Sciatic nerve (tissue), 2 donors: ENCODE measurements at regions not wholly inside any gene's neighbourhood (a gene's known extent, or its start where the extent isn't known, plus 50 kb on each side); places are given as distances from the start of the nearest gene placed in this dataset.

Source experiments
- ATAC-seq: fragments of 200-7000 bp; cut with Tn5 transposase; one replicate; pipeline ENCODE4 v1.9.1; 2020; ENCODE audit warnings: mild to moderate bottlenecking, moderate library complexity
- DNase-seq: peaks from one replicate; pipeline ENCODE4 v3.0.0-alpha.2; 2020; ENCODE audit warnings: low spot score
- intact Hi-C: fragments of 100-400 bp; cut with DNase I; formaldehyde crosslinking; loops from one replicate; pipeline ENCODE4 v1.14.2; 2022
- donor health status: DM: no; HTN: no; CAD: no.
- donor health status: DM: no; HTN: no; CAD: no.

DNA sequence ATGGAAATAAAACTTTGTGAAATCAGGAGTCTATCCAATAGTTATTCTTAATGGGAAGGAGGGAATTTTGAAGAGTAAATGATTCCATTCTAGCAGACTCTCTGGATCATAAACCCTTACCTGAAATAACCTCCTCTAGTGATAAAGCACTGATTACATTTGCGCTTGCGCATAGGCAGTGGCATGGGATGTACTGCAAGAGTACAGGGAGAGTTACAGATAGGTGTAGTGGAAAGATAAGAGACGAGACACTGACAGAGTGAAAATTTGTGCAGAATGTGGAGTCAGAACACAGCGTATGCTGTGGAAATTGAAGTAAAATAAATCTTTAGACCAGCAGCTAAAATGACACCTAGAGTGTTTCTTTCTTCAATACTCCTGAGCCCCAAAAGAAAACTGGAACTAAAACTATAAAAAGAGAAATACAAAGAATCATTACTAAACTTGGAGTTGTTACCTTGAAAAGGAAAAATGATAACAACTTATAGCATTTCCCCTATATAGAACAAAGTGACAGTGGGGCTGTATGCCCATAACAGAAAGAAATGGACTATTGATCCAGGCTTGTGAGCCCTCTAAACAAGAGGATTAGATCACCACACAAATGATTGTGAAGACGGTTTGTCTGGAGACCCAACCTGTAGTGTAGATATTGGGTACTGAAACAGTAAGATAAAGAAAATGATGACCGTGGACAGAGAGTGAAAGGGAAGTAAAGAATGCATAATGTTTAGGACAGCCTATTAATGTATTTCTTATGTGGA, 1471.2 kb upstream of the NUDT12 start:
- intact Hi-C loops: no loop called here
- ATAC-seq (no peak), DNase-seq (no peak)

DNA sequence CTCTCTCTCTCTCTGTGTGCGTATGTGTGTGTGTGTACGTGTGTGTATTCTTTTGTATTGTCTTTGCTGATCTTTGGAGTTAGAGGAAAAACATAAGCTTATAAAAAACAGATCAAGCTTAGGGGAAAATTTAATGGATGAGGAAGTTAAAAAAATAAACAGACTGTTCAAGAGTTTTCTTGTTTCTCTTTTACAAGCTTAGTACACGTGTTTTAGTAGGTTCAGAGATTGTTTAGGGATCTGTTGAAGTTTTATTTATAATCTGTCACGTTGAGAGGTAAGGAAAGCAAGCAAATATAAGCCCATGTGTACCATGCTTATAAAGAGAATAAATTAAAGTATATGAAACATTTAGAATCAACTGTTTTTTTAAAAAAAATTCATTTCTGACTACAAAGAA, 1470.3 kb upstream of the NUDT12 start:
- no peak for ATAC-seq

DNA sequence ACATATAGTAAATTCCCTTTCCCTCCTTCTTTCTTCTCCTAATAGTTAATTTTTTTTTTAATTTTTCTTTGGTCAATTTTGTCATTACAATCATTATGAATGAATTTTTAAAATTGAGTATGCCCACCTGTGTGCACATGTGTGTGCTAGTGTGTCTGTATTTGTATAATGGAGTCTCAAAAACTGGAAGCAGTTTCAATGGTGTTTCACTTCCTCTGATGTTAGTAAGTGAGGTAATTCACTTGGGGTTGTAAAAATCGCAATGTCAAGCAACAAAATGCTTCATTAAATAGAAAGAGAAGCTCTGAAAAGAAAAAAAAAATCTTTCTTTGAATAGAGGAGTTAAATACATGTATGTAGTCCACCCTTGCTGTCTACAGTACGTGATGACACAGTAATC, 1467.6 kb upstream of the NUDT12 start:
- DNase-seq: no peak
- intact Hi-C loops: no loop called here
- ATAC-seq: no peak

More for the DNA sequence above, 1470.3 kb upstream of the NUDT12 start:
- no peak for DNase-seq
- intact Hi-C loops: no loop called here

DNA sequence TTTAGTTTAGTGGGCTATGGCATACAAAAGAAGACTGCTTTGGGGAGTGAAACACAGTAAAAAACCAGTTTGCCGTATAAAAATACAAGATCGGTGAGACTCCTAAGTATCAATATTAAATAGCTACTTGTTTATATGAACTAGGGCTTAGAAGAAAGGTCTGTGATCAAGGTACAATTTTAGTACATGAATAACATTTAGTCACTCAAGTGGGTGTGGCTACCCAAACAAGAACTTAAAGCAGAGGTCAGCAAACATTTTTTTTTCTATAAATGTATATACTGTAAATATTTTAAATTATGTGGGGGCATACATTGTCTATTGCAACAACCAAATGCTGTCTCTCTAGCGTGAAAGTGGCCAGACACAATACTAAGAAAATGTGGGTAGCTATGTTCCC, 1452.5 kb upstream of the NUDT12 start:
- intact Hi-C loops: no loop called here
- no peak for ATAC-seq
- DNase-seq: no peak

DNA sequence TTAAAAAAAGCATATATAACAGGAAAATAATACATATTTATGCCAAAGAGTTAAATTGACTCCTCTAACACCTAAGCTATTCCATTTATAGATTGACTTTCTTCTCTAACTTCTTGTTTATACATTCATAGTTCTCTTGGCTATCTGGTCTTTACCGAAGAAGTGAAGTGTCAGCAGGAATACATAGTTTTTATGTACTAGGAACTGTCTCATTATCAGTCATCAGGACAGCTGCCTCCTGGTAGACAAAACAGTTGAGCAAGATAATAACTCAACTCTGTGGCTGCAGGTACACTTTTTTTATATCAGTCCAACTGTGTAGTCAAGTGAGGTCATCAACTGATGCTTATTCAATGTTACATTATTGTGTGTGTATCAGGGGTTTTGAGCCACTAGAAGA, 1436.0 kb upstream of the NUDT12 start:
- intact Hi-C loops: no loop called here
- ATAC-seq (no peak), DNase-seq (no peak)

DNA sequence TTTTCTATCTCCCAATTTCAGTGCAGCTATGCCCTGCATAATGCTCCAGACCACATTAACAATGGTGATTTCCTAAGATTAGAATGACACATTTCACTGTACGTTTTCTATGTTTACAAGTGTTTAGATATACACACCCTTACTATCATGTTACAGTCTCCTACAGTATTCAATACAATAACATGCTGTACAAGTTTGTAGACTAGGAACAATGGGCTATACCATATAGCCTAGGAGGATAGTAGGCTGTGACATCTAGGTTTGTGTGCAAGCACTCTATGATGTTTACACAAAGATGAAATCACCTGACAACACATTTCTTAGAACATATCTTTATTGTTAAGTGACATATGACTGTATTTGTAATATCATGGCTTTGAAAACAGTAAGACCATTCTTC, 1435.6 kb upstream of the NUDT12 start:
- intact Hi-C loops: no loop called here
- ATAC-seq (no peak), DNase-seq (no peak)

DNA sequence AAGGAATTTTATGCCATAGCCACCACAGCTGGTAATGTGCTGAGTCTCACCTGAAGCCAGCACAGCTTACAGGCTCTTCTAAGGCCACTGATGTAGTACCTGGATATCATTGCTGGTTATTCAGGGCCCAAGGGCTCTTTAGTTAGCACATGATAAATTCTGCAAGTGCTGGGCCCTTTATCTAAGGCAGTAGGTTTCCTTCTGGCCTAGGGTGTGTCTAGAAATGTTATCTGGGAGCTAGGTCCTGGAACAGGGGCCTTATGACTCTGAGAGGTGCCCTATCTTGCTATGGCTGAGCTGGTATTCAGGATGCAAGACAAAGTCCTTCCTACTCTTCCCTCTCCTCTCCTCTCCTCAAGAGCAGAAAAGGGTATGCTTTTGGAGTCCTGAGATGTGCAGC, 1424.5 kb upstream of the NUDT12 start:
- DNase-seq (no peak), ATAC-seq (no peak)
- intact Hi-C loops: no loop called here

DNA sequence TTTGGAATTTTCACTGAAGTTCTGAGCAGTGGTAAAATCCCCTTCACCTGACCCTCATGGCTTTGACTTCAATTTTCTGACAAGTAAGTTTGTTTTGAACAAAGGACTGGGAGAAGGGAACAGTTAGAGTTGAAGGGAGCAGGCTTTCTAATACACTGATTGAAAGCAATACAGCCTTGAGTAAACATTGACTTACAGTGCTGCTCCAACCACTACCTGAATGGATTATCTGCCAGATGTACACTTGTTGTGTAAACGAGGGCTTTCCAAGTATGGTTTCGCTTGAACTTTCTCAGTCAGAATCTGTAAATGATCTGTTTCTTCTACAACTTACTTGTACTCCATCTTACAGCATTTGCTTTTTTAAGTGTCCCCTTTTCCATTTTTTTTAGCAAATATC, 1414.9 kb upstream of the NUDT12 start:
- ATAC-seq: no peak
- intact Hi-C loops: no loop called here
- DNase-seq: no peak

DNA sequence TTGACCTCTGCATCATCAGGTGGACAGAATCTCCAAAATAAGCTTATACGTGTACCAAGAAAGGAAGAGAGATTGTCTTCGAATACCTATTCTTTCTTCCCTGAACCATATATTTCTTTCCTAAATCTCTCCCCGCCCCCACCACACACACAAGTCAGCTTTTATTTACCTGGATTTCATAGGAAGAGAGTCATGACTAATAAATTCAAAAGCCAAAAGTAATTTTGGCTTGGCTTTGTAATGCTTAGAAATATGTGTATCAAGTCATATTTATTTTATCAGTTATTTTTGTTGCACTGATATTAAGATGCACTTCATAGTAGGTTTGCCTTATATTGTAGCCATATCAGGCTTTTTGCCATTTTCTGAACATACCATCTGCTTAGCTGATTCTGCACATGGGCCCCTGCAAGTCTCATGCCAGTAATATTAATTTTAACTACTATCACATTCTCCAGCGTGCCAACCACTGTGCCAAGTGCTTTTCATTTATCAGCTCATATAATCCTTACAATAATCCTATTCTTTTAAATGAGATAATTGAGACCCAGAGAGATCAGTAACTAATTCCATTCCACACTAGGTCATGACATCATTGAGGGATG, 1405.3 kb upstream of the NUDT12 start:
- DNase-seq: no peak
- no peak for ATAC-seq
- intact Hi-C loops: no loop called here

DNA sequence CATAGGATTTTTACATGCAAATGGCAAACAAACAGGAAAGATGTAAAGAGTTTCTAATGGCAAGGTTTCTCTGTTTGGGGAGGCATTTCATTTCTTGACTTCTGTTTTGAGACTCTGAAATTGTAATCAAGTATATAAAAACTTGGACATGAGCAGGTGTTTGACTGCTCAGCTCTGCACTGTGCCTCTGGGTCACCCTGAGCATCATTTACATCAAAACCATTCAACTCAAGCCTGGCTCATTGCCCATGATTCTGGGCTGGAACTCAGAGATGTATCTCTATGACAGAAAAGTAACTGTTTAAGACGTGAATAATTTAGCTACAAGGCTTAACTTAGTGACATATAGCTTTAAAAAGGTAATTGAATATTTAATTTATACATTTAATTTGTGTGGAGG, 1402.4 kb upstream of the NUDT12 start:
- intact Hi-C loops: no loop called here
- DNase-seq: no peak
- no peak for ATAC-seq

DNA sequence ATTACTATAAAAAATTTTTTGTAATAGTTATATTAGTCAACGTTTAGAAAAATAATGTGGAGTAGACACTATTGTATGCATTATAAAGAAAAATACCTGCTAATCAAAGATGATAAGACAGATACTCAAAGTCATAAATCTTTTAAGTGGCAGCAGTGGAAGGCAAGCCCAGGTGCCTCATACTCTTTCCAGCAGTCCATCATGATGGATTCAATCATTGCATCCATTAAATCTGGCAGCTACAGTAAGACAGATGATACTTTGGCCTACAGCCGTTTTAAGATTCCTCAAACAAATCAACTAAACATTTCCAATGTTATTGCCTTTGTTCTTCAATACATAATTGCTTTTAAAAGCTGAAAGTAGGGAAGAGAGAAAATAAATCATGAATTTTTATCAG, 1392.9 kb upstream of the NUDT12 start:
- intact Hi-C loops: no loop called here
- no peak for ATAC-seq
- DNase-seq: no peak

DNA sequence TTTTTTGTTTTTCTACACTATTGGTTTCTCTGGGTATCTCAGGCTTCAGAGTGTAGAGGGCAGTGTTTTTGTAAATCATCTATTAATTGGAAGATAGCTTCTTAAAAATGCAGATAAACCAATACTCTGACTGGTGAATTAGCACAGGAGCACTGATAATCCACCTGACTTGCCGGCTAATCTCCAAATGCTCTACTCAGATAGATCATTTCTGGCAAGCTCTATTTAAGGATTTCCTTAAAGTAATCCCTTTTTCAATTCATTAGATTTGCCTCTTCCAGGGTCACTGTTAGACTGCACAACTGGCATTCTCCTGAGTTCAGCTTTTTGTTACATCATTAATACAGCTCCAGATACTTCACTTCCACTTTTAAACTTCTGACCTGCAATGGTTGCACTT, 1390.3 kb upstream of the NUDT12 start:
- no peak for ATAC-seq
- DNase-seq: no peak
- intact Hi-C loops: no loop called here

DNA sequence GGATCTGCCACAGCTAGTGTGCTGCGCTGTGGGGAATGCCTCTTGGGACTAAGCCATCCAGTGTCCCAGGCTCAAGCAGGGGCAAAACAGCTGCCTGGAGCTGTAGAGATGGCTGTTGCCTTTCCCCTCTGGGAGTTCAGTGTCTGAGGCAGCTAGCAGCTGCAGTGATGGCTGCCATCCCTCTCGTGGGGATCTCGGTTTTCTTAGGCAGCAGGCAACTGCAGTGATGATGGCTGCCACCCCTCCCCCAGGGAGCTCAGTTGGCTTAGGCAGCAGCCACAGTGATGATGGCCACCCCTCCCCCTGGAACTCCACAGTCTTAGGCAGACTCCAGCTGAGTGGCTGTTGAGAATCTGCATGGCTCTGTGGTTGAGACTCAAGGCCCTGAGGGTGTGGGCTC, 1389.2 kb upstream of the NUDT12 start:
- no peak for ATAC-seq
- intact Hi-C loops: no loop called here
- DNase-seq: no peak

DNA sequence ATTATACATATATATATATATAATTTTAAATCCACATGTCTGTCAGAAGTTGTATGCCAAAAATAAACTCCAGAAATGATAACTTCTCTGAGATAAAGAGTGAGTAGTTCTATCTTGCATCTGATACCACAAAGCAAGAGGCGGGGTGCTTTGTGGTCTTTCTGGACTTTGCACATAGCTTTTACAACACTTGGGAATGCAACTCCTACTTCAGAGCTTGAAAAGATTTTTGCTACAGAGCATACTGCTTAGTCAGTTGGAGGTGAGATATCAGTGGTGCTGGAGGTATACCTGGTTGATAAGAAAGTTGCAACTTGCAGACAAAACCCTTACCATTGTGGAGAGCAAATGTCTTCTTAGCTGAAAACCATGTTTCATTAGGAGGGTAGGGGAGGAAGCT, 1384.5 kb upstream of the NUDT12 start:
- no peak for ATAC-seq
- intact Hi-C loops: no loop called here
- DNase-seq: no peak

DNA sequence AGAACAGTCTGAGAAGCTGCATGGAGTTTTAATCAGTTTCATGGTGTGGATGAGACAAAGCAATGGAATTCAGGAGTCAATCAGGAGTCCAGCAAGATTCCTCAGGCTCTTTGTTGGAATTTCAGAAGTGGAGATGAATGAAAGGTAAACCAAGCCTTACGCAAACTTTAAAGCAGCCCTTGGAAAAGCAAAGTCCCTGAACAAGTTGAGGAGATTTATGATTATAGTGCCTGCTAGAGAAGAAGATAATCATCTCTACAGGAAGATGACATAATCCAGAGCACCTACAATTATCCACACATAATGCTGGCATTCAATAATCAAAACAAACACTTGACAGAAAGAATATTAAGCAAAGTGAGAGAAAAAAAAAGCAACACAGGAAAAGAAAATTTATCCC, 1380.1 kb upstream of the NUDT12 start:
- no peak for DNase-seq
- ATAC-seq: no peak
- intact Hi-C loops: no loop called here

DNA sequence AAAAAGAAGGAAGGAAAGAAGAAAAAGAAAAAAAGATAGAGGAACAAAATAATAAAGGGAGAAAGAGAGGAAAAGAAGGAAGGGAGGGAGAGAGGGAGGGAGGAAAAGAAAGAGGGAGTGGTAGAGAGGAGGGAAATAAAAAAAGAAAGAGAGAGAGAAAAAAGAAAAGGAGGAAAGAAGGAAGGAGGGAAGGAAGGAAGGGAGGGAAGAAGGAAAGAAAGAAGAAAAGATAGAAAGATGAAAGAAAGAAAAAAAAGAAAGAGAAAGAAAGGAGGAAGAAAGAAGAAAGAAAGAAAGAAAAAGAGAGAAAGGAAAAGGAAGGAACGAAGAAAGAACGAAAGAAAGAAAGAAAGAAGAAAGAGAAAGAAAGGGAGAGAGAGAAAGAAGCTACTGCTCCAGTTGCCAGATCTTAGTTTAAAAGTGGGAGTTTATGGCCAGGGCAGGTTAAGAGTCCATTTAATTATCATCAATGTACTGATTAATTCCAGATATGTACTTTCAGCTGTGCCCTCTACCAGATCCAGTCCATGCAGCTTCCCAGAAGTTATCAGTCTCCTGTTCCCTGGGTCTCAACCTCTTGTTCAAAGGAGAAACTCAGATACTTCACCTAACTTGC, 1378.5 kb upstream of the NUDT12 start:
- no peak for ATAC-seq
- intact Hi-C loops: no loop called here
- no peak for DNase-seq

DNA sequence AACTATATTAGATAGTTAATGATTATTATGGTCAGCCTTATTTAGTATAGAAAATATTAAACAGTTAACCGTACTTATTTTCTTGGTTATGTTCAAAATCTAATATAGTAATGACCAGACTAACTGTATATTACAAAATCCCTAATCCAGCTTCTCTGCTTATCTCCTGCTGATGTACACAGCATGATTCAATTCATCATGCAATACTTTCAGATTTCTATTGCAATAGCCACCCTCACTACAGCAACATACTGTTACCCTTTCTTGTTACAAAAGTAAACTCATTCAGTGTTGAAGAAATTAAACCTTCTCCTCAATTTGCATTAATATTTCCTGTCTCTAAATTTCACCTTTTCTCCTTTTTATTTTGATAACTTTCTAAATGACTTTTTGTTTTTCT, 1375.0 kb upstream of the NUDT12 start:
- ATAC-seq (no peak), DNase-seq (no peak)
- intact Hi-C loops: no loop called here

DNA sequence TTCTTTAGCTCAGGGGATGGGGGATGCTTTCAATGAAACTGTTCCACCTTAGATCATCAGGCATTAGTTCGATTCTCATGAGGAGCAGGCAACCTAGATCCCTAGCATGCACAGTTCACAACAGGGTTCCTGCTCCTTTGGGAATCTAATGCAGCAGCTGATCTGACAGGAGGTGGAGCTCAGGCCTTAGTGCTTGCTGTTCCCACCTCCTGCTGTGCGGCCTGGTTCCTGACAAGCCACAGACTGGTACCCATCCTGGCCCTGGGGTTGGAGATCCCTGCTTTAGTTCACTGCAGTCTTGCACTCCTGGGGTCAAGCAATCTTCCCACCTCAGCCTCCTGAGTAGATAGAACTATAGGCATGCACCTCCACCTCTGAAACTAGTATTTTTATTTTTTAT, 1369.8 kb upstream of the NUDT12 start:
- ATAC-seq (no peak), DNase-seq (no peak)
- intact Hi-C loops: no loop called here

DNA sequence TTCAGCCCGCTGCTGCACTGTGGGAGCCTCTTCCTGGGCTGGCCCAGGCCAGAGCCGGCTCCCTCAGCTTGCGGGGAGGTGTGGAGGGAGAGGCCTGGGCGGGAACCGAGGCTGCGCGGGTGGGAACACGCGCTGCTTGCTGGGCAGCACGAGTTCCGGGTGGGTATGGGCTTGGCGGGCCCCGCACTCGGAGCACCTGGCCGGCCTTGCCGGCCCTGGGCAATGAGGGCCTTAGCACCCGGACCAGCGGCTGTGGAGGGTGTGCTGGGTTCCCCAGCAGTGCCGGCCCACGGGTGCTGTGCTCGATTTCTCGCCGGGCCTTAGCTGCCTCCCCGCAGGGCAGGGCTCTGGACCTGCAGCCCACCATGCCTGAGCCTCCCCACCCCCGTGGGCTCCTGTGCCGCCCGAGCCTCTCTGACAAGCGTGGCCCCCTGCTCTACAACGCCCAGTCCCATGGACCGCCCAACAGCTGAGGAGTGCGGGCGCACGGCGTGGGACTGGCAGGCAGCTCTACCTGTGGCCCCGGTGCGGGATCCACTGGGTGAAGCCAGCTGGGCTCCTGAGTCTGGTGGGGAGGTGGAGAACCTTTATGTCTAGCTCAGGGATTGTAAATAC, 1366.4 kb upstream of the NUDT12 start:
- ATAC-seq (no peak), DNase-seq (no peak)
- intact Hi-C loops: no loop called here

DNA sequence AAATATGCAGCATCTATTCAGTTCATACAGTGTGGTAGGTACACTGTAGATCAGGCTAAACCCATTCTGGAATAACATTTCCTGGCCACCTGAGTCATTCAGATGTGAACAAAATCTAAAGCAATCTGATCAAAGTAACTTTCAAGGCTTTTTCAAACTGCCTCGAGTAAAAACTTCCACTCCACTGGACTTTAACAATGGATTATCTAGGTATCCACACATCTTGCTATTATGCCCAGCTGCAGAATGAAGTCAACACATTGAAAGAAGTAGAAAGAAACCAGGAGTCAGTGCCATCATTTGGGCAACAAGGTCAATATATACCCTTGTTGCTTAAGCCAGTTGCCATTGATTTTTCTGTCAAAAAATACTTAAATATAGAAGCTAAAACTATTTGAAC, 1352.6 kb upstream of the NUDT12 start:
- no peak for DNase-seq
- intact Hi-C loops: no loop called here
- ATAC-seq: no peak
